HG02610 (cell line): ENCODE measurements at regions not wholly inside any gene's neighbourhood (a gene's known extent, or its start where the extent isn't known, plus 50 kb on each side); places are given as distances from the start of the nearest gene placed in this dataset.

Experiments
- ATAC-seq: cut with Tn5 transposase; IDR thresholded peaks from one replicate; pipeline ENCODE4 v1.9.1; 2021; ENCODE audit warnings: mild to moderate bottlenecking, moderate library complexity; ENCODE audit not compliant: unreplicated experiment

DNA sequence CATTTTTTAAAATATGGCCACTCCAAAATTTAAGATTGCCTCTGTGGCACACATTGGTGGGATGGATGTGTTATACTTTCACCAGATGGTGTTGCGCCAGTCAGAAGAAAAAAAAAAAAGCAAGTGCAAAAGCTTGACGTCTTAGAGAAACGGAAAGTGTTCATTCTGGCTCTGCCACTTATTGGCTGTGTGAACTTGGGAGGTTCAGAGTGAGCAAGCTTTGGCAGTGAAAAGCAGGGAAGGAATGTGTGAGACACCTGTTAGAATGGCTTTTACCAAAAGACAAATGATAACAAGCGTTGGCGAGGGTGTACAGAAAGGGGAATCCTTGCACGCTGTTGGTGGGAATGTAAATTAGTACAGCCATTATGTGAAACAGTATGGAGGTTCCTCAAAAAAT lies 298.0 kb downstream of the TMEM114 start:
- no peak for ATAC-seq

DNA sequence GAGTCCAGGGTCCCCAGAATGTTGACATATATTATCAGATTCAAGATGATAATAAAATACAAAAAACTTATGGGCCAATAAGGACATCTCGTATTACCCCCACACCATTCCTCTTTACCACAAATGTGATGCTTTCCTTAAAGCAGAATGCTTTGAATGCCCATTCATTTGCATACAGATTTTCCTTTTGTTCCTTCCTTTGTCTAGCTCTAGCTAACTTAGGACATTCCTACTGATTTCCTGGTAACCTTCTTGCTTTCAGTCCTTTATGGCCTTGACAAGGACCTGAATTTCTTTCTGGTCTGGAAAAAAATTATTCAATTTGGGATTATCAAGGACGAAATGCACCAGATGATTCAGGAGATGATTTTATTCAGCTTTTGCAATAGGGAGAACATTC lies 304.0 kb downstream of the TMEM114 start:
- no peak for ATAC-seq

DNA sequence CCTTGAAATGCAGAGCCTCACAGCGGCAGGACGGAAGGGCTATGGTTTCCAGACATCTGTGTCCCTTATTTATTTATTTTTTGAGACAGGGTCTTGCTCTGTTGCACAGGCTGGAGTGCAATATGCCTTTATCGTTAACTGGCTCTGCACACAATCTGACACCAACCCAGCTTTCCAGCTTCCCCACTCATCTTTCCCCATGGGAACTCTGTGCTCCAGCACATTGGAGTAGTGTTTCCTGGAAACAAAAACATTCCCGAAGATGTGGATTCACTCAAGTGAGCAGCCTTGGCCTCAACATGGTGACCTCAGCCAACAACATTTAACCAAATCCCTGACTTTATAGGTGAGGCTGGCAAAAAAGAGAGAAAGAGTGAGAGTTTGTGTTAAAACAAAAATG lies 307.1 kb downstream of the TMEM114 start:
- no peak for ATAC-seq

DNA sequence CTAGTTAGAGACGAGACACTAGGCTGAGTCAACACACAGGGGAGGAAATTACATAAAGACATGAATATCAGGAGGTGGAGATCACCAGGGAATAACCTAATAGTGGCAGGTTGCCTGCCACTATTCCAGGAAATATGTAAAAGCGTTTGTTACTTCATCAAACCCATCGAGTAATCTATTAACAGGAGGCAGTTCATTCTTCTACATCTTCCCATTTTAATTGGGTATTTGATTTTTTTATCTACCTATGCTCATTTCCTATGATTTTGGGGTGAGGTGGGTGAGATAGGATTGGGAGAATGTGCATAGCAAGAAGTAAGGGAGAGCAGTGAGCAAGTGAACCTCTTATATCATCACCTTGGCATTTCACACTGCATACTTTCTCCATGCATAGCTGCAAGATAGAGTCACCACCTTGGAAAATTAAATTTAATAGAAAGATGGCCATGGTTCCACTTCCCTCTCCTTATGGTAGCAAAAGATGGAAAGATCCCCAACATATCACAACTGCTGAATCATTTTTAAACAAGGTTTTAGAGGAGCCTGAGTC lies 312.2 kb downstream of the TMEM114 start:
- ATAC-seq: no peak

DNA sequence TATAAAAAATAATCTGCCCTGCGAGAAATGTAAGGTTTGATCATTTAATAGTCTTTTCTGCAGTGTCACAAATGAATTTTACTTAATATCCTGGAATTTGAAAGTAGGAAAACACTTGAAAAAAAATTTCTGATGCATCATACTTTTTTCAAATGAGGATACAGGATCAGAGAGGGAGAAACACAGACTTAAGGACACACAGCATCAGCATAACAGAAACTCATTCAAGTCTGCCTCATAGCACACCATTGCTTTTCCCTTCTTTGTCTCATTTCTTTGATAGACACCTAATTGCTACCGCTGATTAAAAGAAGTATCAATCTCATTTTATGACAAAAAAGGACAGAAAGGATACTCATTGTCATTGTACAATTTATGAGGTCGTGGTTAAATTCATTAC lies 319.0 kb downstream of the TMEM114 start:
- no peak for ATAC-seq

DNA sequence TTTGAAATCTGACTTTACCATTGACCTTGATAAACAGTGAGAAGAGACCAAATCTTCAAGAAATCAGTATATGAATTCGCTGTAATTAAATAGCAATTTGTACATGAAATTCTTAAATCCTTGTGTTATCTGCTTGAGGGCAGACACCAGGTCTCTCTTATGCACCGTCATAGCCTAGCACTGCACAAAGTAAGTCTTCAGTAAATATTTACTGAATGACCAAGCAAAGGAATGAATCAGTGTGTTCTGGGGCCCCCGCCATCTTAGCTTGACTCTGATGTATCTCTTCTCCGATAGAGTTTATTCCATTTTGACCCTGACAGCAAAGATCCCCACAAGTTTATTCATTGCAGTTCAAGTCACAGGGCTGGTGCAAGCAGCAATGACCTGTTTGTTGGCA lies 328.0 kb downstream of the TMEM114 start:
- ATAC-seq: no peak

DNA sequence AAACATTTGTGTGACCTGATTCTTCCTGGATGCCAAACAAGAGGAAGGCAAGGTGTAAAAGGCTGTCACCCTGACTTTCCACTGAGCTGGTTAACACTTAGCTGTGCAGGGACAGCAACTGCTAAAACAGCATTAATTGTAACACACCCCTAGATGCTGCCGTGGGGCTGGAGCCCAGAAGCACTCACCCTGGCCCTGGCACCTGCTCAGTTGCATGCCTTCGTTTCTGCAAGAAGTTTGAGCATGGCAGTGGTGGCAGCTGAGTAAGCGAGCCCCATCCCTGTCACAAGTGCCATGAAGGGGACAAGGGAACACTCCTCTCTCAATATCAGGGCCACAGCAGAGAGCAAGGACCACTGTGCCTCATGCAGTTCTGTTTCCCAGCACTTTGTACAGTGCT lies 330.2 kb downstream of the TMEM114 start:
- no peak for ATAC-seq

DNA sequence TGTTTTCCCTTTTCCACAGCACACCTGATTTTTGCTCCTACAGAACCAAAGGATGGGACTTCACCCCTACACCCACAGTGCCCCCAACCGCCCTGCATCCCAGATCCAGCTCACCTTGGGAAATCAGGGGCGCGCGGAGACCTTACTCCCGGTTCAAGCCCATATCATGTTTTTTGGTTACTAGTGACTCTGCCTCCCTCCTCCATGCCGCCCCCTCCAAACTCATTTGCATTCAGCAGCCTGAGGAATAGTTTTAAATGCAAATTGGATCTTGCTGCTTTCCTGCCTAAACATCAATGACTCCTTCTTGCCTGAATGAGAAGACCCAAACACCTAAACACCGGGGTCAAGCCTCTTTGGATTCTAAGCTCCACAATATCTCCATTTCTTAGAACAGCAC lies 331.8 kb downstream of the TMEM114 start:
- no peak for ATAC-seq

DNA sequence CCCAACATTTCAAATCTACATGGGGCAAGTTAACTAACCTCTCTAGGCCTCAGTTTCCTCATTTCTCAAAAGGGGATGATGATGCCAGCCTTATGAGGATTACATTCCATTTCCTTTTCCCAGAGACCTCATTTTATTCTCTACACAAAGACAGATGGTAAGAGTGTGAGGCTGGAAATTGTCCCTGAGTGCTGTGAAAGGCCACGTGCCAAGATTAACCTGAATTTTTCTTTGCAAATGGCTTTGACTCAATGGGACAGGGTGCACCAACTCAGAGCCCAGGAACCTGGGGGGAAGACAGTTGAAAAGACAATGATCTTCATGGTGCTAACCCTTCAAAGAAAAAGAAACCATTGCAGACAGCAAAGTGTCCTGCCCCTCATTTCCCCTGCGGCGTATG lies 332.8 kb downstream of the TMEM114 start:
- ATAC-seq: no peak

DNA sequence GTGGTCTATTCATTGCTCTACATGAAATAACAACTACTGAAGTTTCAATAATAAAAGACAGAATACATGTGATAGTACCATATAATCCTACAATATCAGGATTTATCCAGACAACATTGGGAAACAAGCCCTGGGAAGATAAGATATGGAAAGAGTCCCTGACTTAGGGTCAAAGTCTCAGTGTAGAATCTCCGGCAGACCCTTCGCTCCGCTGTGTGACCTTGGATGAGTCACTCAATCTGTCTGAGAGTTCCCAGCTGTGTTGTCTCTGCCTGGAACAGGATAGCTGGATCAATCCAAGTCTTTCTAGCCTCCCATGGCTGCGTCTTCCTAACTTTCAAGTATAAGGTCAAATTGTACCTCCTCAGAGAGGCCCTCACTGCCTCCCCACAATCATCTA lies 335.9 kb downstream of the TMEM114 start:
- ATAC-seq: no peak

DNA sequence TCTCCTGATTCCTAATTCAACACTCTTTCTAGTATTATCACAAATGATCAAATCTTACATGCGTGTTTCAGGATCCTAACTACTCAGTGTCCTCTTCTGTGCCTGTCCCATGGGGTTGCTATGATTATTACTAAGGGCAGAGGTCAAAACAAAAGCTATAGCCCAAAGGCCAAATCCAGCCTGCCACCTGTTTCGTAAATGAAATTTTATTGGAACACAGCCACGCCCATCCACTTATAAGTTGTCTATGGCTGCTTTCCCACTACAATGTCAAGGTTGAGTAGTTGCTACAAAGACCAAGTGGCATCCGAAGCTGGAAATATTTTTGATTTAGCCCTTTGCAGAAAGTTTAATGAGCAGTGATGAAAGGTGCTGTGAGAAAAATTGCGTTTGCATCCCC lies 336.6 kb downstream of the TMEM114 start:
- ATAC-seq: no peak

DNA sequence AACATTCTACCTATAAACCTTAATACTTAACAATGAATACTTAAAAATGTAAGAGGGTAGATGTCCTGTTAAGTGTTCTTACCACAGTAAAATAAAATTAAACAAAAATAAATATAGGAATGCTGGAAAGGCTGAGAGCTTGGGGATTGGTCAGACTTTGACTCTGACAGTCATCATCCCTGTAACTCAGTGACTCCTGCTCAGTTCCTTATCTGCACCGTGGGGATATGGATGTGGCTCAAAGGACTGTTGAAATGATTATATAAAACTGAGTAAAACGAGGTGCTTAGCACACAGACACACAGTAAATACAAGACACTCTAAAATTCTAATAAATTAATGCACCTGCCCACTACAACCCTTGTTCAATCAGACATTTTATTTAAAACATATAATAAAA lies 338.6 kb downstream of the TMEM114 start:
- ATAC-seq: no peak

DNA sequence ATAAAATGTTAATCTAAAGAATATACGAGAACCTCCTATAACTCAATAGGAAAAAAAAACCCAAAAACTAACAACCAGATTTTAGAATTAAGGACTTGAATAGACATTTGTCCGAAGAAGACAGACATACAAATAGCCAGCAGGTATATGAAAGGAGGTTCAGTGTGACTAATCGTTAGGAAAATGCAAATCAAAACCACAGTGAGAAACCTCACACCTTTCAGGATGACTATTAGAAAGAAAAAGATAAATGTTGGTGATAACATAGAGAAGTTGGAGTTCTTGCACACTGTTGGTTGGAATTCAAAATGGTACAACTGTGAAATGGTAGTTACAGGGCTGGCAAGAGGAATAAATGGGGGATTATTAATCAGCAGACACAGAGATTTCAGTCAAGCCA lies 339.0 kb downstream of the TMEM114 start:
- ATAC-seq: peak; percentile 68

DNA sequence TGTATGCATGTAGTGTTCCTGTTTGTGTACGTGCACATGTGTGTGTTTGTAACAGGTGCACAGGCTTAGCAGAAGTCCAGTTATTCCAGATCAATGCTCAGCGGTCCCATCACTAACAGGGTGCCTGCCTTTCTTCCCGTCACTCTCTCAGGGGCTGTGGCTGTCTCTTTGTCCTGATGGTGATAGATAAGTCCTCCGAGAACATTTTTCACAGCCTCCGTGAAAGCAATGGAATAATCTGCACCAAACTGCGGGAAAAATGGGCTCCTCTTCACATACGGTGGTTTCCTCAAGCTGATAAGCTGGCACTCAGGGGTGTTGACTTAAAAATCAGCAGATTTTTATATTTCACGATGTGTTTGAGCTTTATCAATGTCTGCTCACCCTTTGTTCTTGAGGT lies 342.3 kb downstream of the TMEM114 start:
- no peak for ATAC-seq

DNA sequence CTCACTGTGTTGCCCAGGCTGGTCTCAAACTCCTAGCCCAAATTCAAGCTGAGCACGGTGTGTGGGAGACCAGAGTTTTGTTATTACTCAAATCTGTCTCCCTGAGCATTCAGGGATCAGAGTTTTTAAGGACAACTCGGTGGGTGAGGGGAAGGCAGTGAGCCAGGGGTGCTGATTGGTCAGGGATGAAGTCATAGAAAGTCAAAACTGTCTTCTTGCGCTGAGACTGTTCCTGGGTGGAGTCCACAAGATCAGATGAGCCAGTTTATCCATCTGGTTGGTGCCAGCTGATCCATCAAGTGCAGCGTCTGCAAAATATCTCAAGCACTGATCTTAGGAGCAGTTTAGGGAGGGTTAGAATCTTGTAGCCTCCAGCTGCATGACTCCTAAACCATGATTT lies 346.3 kb downstream of the TMEM114 start:
- ATAC-seq: no peak

DNA sequence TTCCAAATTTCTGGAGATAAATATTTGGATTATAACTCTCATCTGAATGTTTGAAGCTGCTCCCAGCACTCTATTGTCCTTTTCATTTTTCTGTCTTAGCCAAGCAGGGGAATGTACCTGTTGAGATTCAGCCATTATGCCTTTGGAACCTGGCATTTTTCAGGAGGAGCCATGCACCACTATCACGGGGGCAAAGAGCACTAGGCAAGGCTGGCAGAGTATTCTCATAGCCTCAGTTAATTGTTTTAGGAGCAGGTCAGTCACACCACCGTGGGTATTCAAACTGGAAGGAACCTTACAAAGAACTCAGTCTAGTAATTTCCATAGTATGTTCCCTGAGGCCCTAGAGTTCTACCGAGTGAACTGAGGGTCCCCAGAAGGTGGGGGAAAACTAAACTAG lies 348.9 kb downstream of the TMEM114 start:
- no peak for ATAC-seq

DNA sequence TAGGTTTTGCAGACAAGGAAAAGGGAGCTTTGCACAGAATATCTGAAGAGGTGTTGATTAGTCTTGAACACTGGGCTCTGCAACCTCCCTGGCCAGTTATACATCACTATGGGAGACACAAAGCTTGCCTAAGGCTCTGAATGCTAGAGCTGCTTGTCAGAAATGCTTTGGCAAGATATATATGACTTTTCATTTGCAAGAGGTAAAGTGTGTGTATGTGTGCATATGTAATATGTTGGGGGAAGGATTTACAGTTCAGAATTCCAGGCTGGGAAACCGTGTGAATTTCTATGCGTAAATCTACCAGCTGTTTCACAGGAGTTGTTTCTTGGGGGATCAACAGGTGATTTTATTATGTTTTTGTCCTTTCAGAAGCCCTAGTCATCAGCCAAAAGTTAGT lies 350.9 kb downstream of the TMEM114 start:
- no peak for ATAC-seq

DNA sequence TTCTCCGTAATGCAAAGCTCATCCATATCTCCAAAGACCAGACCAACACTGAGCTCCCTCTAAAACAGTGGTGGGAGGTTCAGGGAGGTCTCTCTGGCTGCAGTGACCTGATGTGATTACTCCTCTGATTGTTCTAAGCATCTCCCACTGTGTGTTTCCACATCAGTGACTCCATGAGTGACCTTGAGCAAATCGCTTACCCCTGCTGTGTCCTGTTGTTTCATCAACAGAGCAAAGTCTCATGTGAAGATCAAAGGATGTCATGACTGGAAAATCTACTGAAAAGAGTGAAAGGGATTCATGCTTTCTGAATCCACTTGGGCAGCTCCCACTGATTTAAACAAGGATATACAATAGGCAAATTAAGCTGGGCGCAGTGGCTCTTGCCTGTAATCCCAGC lies 352.9 kb downstream of the TMEM114 start:
- no peak for ATAC-seq

DNA sequence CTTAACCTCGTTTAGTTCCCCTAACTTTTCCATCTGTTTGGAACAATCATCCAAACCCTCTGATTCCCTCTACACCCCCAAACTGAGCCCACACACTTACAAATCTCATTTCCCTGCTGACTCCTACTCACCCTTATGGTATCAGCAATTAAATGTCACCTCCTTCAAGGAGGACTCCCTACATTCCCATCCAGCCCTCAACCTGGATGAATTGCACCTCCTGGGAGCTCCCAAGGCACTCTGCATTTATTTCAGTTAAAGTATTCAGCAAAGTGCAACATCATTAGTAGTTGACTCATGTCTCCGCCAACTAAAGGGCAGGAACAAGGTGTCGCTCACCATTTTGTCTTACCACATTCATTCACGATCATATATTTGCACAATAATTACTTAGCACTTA lies 353.5 kb downstream of the TMEM114 start:
- ATAC-seq: no peak

DNA sequence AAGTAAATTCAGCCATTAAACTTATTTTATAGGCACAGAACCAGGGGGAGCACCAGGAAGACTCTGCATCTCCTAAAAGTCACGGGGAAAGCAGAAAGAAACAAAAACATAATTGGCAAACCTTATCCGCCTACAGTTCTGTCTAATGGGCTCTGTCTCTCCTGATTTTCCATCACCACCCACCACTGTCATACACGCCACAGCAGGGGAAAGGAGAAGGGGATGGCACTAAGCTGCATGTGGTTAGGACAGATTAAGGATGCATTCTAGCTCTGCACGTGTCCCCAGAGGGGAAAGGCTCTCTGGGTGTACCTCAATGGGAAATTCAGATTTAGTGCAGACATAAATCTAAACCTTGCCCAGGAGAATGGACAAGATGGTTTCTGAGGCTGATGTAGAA lies 359.8 kb downstream of the TMEM114 start:
- ATAC-seq: no peak

DNA sequence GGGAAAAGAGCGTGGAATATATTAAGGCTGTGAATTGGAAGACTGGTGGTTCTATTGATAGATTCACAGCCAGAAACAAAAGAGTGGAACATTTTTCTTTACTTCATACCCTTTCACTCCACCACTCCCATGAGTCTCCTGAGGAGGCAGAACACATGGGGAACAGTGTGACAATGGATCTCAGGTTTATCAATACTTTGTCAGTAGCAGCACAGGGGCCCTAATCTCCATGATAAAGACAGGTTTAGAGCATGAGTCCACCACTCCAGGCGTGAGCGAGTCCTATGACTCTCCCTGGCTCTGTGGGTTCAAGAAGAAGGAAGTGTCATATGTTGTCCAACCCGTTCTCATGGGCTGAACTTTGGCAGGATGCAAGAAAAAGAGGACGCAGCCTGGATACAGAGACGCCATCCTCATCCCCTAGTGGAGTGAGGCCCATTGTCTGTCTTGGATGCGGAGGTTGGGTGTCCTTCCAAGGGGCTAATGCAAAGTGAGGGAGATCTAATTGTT lies 361.2 kb downstream of the TMEM114 start:
- no peak for ATAC-seq

DNA sequence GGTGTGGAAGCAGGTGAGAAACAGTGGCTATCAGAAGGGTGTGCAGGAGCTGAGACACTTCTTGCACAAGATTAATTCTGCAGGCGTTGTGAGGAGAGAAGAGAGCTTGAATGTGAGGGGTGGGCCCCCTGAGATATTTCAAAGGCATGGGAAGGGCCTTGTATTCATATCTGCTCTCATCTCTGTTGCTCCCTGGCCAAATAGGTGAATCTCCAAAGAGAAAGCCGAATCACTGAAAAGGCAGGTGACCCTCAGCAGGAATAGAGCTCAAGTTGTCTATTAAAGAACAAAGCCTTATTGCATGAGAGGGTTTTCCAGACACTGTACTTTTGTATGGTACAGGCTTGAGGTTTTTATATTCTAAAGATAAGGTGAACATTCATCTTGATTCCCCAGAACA lies 373.1 kb downstream of the TMEM114 start:
- no peak for ATAC-seq

DNA sequence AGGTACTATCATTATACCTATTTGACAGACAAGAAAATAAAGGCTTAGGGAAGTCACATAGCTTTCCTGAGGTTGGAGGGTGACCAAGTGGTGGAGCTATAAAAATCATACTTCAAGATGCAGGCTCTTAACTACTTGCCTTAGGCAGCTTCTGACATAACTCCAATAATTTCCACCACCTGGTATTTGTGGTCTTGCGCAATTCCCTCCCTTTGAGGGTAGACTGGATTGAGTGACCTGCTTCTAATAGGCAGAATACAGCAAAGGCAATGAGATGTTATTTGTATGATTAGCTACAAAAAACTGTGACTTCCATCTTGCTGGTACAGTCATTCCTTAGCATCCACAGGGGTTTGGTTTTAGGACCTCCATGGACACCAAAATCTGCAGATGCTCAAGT lies 385.5 kb downstream of the TMEM114 start:
- no peak for ATAC-seq

DNA sequence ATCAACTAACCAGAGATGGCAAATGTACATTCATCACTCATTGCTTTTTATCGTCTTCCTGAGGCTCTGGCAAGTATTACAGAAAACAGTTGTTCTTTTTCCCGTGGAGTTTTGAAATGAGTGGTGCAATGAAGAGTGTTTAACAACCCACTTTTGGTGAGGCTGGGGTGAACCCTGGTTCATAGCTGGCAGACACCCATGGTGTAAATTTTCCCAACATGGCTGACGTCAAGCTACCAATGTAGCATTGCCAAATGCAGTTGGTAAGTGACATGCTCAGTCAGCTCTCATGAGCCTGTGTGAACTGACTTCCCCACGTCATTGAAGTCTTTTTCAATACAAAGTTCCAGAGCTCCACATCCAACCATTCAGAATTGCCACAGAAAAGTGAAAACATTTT lies 386.2 kb downstream of the TMEM114 start:
- ATAC-seq: no peak
